ENCODE measurements at regions not wholly inside any gene's neighbourhood (a gene's known extent, or its start where the extent isn't known, plus 50 kb on each side); places are given as distances from the start of the nearest gene placed in this dataset.

DNA sequence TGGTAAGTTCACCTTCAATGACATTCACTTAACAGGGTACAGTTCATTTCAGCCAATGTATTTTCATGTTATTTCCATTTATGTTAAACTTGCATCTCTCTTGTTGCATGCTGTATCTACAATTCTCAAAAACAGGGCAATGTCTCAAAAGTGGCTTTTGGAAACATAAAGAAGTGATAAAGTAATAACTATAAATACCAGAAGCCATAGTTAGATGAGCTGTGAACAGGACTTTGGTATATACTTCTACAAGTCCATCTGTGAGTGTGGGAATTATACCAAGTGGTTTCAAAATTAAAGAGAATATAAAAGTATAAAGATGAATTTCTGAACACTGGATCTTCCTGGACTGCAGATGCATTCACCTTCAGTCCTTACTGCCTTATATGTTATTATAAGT is 585.4 kb upstream of the PBX1 start:
- CTCF ChIA-PET = no interaction called here
- TF ChIP-seq, protein P1, sequence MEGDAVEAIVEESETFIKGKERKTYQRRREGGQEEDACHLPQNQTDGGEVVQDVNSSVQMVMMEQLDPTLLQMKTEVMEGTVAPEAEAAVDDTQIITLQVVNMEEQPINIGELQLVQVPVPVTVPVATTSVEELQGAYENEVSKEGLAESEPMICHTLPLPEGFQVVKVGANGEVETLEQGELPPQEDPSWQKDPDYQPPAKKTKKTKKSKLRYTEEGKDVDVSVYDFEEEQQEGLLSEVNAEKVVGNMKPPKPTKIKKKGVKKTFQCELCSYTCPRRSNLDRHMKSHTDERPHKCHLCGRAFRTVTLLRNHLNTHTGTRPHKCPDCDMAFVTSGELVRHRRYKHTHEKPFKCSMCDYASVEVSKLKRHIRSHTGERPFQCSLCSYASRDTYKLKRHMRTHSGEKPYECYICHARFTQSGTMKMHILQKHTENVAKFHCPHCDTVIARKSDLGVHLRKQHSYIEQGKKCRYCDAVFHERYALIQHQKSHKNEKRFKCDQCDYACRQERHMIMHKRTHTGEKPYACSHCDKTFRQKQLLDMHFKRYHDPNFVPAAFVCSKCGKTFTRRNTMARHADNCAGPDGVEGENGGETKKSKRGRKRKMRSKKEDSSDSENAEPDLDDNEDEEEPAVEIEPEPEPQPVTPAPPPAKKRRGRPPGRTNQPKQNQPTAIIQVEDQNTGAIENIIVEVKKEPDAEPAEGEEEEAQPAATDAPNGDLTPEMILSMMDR (IDR thresholded peaks at IDR 0.05; ENCODE audit: low read depth, low read length) = no peak

DNA sequence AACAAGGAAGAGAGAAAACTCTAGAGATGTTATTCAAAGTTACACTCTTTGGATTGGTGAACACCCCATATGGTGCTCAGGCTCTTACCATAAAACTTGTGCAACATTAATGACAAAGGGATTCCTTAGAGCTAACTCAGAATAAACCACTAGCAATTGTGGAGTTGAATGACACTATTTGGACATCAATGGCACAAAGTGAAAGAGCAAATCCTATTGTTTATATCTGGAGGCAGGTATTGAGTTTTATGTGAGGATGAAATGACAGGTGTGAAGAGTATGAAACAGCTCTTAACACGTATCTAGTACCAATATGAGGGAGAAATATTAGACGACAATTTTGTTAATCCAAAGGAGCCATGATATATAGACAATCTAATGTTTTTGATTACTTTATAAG is 584.9 kb upstream of the PBX1 start:
- POLR2A ChIA-PET = no interaction called here
- no peak for DNase-seq (ENCODE audit: low read depth, low spot score)
- CTCF ChIA-PET = no interaction called here
- no peak overlapping the region for H3K27ac ChIP-seq (ENCODE audit: low read depth, low read length)
- no peaks in the 10 kb centered on the region for H3K27me3 ChIP-seq (ENCODE audit: control insufficient read depth, insufficient read depth, low read length)
- no peaks in the 10 kb centered on the region for H3K9me3 ChIP-seq (ENCODE audit: control insufficient read depth, insufficient read depth, low read length)
- TF ChIP-seq, protein P1 (IDR thresholded peaks at IDR 0.05; ENCODE audit: low read depth, low read length) = no peak
- no peak overlapping the region for H3K4me3 ChIP-seq (ENCODE audit: low read depth, low read length)

More for the DNA sequence above, 585.4 kb upstream of the PBX1 start:
- POLR2A ChIA-PET = no interaction called here
- no peak overlapping the region for H3K4me3 ChIP-seq (ENCODE audit: low read depth, low read length)
- H3K9me3 ChIP-seq (ENCODE audit: control insufficient read depth, insufficient read depth, low read length) = no peaks in the 10 kb centered on the region
- DNase-seq (ENCODE audit: low read depth, low spot score) = no peak
- H3K27me3 ChIP-seq (ENCODE audit: control insufficient read depth, insufficient read depth, low read length) = no peaks in the 10 kb centered on the region
- H3K27ac ChIP-seq (ENCODE audit: low read depth, low read length) = no peak overlapping the region

DNA sequence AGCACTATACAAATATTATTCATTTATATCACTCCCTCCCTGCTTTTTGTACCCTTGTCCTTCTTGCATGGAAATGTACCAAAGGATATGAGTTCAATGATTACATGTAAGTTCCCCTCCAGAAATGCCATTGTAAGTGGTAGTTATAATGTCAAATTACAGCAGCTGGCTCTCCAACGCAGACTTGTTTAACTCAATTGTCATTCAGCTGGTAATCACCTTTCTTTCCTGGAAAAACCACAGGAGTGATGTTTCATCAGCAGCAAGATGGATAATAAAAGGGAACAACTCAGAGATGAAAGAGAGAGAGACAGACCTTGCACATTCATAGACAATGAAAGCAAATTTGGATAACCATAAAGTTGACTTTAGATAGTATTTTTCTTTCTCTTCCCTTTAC is 578.6 kb upstream of the PBX1 start:
- CTCF ChIA-PET = no interaction called here
- DNase-seq (ENCODE audit: low read depth, low spot score) = no peak
- Histone ChIP-seq H3K27me3 (ENCODE audit: control insufficient read depth, insufficient read depth, low read length) (no peaks in the 10 kb centered on the region), H3K9me3 (ENCODE audit: control insufficient read depth, insufficient read depth, low read length) (no peaks in the 10 kb centered on the region), H3K27ac (ENCODE audit: low read depth, low read length) (no peak overlapping the region), H3K4me3 (ENCODE audit: low read depth, low read length) (no peak overlapping the region)
- POLR2A ChIA-PET = no interaction called here
- TF ChIP-seq, protein P1 (IDR thresholded peaks at IDR 0.05; ENCODE audit: low read depth, low read length) = no peak

DNA sequence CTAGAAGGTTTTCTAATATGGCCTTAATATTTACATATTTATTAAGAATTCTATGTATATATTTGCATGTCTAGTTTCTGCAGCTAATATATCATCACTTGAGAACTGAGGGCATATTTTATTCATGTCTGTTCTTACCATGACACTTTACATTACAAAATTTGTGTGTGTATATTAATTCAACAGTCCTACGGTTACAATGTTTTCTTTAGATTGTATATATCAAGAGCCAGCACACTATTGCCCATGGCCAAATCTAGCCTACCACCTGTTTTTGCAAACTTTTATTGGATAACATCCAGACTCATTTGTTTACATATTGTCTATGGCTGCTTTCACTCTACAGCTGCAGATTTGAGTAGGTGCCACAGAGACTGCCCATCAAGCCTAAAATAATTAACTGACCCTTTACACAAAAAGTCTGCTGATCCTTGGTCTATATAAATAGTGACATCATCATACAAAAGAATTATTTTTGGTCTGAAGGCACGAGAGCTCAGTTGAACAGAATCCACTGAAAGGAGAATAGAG is 577.4 kb upstream of the PBX1 start:
- Histone ChIP-seq H3K4me3 (ENCODE audit: low read depth, low read length) (no peak overlapping the region), H3K27ac (ENCODE audit: low read depth, low read length) (no peak overlapping the region), H3K27me3 (ENCODE audit: control insufficient read depth, insufficient read depth, low read length) (no peaks in the 10 kb centered on the region), H3K9me3 (ENCODE audit: control insufficient read depth, insufficient read depth, low read length) (no peaks in the 10 kb centered on the region)
- TF ChIP-seq, protein P1 (IDR thresholded peaks at IDR 0.05; ENCODE audit: low read depth, low read length) = no peak
- DNase-seq (ENCODE audit: low read depth, low spot score) = no peak
- ChIA-PET CTCF (no interaction called here), POLR2A (no interaction called here)

DNA sequence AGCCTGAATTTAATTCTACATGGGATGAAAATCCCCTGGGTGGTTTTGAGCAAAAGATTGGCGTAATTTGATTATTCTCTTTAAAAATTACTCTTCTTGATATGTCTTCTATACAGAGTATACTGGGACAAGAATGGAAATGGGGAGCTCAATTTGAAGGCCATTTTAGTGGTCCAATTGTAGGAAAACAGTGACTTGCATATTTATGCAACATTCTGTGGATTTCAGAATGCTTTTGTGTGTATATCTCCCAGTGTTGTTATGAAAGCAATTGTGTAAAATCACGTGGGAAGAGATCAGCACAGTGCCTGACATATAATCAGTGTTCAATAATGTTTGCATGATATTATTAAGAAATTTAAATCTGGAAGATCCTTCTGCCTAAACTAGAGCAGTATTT is 575.9 kb upstream of the PBX1 start:
- ChIA-PET POLR2A (no interaction called here), CTCF (no interaction called here)
- H3K27ac ChIP-seq (ENCODE audit: low read depth, low read length) = no peak overlapping the region
- DNase-seq (ENCODE audit: low read depth, low spot score) = no peak
- no peak overlapping the region for H3K4me3 ChIP-seq (ENCODE audit: low read depth, low read length)
- H3K27me3 ChIP-seq (ENCODE audit: control insufficient read depth, insufficient read depth, low read length) = no peaks in the 10 kb centered on the region
- TF ChIP-seq, protein P1 (IDR thresholded peaks at IDR 0.05; ENCODE audit: low read depth, low read length) = no peak
- no peaks in the 10 kb centered on the region for H3K9me3 ChIP-seq (ENCODE audit: control insufficient read depth, insufficient read depth, low read length)
